GM23248 (cell line): ENCODE measurements at regions not wholly inside any gene's neighbourhood (a gene's known extent, or its start where the extent isn't known, plus 50 kb on each side); places are given as distances from the start of the nearest gene placed in this dataset.

Experiments
- EZH2 ChIP-seq: fragments of 200-600 bp; sonication (generic); IDR thresholded peaks from 2 replicates; pipeline ENCODE4 v1.6.1; 2018; ENCODE audit warnings: antibody characterized with exemption, mild to moderate bottlenecking; ENCODE audit not compliant: insufficient read depth, poor library complexity, severe bottlenecking
- EZH2phosphoT487 ChIP-seq: fragments of 200-600 bp; sonication (generic); IDR thresholded peaks from 2 replicates; pipeline ENCODE4 v1.6.1; 2018; ENCODE audit warnings: antibody characterized with exemption, moderate library complexity, mild to moderate bottlenecking, low read depth; ENCODE audit not compliant: insufficient read depth

- TF ChIP-seq EZH2 (no peak), EZH2phosphoT487 (no peak)
These were observed 380.0 kb upstream of the DPH6 start for GRCh38 chr15:35926007-35926380.
